Left cardiac atrium (tissue), 4 donors: ENCODE measurements at regions not wholly inside any gene's neighbourhood (a gene's known extent, or its start where the extent isn't known, plus 50 kb on each side); places are given as distances from the start of the nearest gene placed in this dataset.

Source experiments
- ATAC-seq, 2 donors: fragments of 200-7000 bp; cut with Tn5 transposase; one replicate each; pipeline ENCODE4 v1.9.1; 2020; ENCODE audit warnings: mild to moderate bottlenecking in 2 of 2, moderate library complexity in 2 of 2
- DNase-seq: peaks from one replicate; pipeline ENCODE4 v3.0.0-alpha.2; 2020
- intact Hi-C, 2 donors: fragments of 100-400 bp; cut with DNase I; formaldehyde crosslinking; loops; one replicate each; pipeline versions ENCODE4 v1.14.1 to v1.15.1; 2022 to 2023
- donor health status: DM: no; HTN: yes; CAD: no.
- donor health status: DM: no; HTN: yes; CAD: no; lungs with severe emphysema.
- donor health status: DM: yes; HTN: yes; CAD: no.
- donor health status: Dilated cardiomyopathy.

GRCh38 chr18:68083776-68084175, 567.3 kb upstream of the DSEL start:
- no peak for DNase-seq
- intact Hi-C loops, result no loop called here
- ATAC-seq, result no peak

DNA sequence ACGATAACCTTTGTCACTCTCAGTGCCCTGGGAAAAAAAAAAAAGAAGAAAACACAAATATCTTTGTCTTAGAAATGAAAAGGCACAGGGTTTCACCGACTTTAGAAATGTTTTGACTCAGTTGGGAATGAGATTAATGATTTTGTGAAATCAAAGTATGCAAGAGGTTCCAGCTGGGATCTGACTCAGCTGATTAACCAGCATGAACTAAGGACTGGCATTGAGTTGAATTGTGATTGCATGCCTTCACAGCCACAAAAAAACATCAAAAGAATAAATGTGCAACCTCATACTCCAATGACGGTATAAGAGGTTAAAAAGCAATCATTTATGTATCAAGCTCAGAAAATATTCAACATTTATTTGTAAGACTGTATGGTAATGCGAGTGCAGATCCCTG, 566.6 kb upstream of the DSEL start:
- DNase-seq (no peak), ATAC-seq (peak in 1 of 2 donors; percentile 30)
- intact Hi-C loops, result no loop called here

DNA sequence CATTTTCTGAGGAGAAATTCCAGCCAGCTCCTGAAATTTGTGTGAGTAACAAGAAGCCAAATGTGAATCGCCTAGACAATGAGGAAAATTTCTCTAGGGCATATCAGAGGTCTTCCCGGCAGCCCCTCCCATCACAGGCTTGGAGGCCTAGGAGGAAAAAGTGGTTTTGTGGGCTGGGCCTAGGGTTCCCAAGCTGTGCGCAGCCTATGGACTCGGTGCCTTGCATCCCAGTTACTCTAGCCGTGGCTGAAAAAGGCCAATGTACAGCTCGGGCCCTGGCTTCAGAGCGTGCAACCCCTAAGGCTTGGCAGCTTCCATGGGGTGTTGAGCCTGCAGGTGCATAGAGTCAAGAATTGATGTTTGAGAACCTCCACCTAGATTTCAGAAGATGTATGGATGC, 556.2 kb upstream of the DSEL start:
- no peak for ATAC-seq
- intact Hi-C loops, result no loop called here
- no peak for DNase-seq

DNA sequence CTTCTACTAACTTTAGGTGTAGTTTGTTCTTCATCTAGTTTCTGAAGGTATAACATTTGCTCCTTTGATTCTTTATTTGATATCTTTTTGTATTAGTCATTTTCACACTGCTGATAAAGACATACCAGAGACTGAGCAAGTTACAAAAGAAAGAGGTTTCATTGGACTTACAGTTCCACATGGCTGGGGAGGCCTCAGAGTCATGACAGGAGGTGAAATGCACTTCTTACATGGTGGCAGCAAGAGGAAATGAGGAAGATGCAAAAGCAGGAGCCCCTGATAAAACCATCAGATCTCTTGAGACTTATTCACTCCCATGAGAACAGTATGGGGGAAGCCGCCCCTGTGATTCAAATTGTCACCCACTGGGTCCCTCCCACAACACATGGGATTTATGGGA, 544.4 kb upstream of the DSEL start:
- no peak for ATAC-seq
- intact Hi-C loops, result no loop called here
- no peak for DNase-seq

DNA sequence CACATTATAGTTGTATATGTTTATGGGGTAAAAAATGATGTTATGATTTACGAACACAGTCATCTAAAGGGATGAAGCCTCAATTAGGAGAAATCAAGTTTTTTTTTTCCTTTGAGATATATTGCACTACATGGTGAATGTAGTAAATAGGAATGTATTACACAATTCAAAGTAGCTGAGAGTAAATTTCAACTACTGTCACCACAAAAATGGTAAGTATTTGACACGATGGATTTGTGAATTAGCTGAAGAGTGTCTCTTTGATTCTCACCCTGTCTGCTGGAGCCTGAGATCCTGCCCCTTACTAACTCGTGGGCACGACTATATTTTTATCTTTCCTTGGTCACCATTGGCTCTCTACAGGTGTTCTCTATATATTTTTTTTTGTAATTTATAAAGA, 540.4 kb upstream of the DSEL start:
- no peak for ATAC-seq
- intact Hi-C loops, result no loop called here
- DNase-seq, result no peak

- DNase-seq (no peak), ATAC-seq (no peak)
- intact Hi-C loops, result no loop called here
These were observed 538.1 kb upstream of the DSEL start for GRCh38 chr18:68054669-68055068.

- ATAC-seq (no peak), DNase-seq (no peak)
- intact Hi-C loops, result no loop called here
These were observed 536.8 kb upstream of the DSEL start for GRCh38 chr18:68053290-68053689.

GRCh38 chr18:68041327-68041726, 524.8 kb upstream of the DSEL start:
- DNase-seq (no peak), ATAC-seq (no peak)
- intact Hi-C loops, result no loop called here

- intact Hi-C loops, result no loop called here
- ATAC-seq (no peak), DNase-seq (no peak)
These were observed 523.7 kb upstream of the DSEL start for GRCh38 chr18:68040198-68040597.

- intact Hi-C loops, result no loop called here
- ATAC-seq (peak in 1 of 2 donors; percentile 69), DNase-seq (no peak)
These were observed 519.4 kb upstream of the DSEL start for GRCh38 chr18:68035774-68036522.

DNA sequence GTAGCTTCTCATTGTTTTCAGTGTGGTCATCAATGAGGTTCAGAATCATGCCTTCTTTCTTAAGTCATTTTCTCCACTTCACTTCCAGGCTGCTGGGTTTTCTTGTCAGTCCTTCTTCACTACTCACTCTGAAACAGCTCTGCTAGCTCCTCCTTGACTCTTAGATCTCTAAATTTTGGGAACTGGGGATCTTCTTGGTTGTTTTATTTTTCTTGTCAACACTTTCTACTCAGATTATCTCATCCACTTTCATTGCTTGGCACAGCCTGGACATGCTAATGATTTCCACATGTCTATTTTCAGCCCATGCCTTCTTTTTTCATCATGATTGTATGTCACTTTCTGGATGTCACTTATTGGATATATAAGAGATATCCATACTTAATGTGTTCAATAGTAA, 517.8 kb upstream of the DSEL start:
- DNase-seq, result no peak
- intact Hi-C loops, result no loop called here
- ATAC-seq, result no peak

DNA sequence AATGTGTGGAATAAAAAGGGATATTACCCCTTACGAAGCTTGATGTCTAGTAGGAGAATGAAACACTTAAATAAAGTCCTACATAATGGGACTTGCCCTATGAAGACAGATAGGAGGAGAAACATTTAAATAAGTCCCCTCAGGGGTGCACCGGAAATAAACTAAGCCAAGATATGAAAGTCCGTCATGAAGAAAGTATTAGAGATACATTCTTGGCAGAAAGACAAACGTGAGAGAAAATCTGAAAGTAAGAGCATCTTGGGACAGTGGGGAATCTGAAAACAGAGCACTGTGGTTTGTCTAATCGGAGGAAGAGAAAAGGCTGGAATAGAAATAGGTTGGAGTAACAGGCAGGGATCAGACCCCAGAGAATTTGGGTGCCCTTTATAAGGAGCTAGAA, 516.9 kb upstream of the DSEL start:
- intact Hi-C loops, result no loop called here
- ATAC-seq, result no peak
- no peak for DNase-seq

GRCh38 chr18:68024716-68025115, 508.2 kb upstream of the DSEL start:
- ATAC-seq (peak; percentile 19 to 63), DNase-seq (no peak)
- intact Hi-C loops, result no loop called here

GRCh38 chr18:68017385-68017784, 500.9 kb upstream of the DSEL start:
- DNase-seq, result no peak
- ATAC-seq, result no peak
- intact Hi-C loops, result no loop called here

- ATAC-seq, result no peak
- no peak for DNase-seq
- intact Hi-C loops, result no loop called here
These were observed 481.0 kb upstream of the DSEL start for GRCh38 chr18:67997496-67997895.

GRCh38 chr18:67995769-67996168, 479.2 kb upstream of the DSEL start:
- ATAC-seq, result no peak
- DNase-seq, result no peak
- intact Hi-C loops, result no loop called here

DNA sequence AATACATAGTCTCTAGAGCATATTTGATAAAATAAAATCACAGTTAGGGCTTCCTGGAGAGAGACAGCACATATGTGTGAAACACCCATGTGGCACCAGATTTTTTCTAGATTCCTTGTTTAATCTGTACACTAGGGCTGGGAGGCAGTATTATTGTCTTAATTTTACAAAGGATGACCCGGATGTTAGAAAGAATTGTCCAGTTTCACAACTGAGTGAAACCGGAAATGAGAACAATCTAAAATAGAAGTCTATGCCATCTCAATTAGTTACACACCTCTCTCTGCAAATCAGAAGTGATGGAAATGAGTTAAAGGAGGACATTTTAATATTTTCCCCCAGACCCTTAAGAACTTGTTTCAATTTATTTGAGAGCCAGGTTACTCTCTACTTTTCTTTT, 463.7 kb upstream of the DSEL start:
- intact Hi-C loops, result no loop called here
- ATAC-seq, result no peak

DNA sequence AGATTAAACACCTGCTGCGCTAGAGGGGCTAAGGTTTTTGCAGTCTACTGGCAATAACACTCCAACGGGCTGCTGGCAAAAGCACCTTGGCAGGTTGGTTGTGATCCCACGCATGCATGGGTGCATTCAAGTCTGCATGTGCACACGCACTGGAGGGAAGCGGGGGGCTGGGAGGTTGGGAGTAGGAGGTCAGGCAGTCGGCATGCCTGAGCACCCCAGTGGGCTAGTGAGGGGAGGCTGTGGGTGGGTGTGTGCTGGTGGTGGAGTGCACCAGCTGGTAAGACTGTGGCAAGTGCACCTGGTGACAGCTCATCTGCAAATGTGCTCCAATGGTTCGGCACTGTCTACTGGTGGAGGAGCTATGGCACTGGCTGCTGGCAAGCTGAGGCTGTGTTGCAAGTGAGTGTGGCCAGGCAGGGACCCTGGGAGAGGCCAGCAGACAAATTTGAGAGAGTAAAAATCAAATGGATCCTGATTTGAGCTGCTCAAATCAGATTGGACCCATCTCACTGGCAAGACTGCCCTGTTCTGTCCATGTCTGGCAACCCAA, 460.6 kb upstream of the DSEL start:
- intact Hi-C loops, result no loop called here
- no peak for DNase-seq
- ATAC-seq, result no peak

More for the DNA sequence above, 463.7 kb upstream of the DSEL start:
- DNase-seq, result no peak

GRCh38 chr18:67973916-67974315, 457.4 kb upstream of the DSEL start:
- DNase-seq, result no peak
- intact Hi-C loops, result no loop called here

DNA sequence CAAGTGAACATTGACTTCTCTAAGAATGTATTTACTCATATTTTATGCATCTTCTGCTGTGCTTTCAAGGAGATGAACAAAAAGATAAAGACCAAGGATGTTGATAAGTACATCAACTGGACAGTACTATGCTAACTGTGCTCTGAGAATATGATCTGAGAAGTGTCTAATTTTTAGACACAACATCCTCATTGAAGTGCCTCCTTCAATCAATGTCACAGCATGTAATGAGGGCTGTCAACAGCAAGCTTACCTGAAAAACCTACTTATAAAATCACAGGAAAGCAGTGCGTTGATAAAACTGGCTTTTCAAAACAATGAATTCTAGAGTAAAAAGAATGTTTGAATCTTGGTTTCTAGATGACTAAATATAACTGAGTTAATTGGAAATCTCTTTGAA, 452.9 kb upstream of the DSEL start:
- no peak for ATAC-seq
- intact Hi-C loops, result no loop called here
- DNase-seq, result no peak

More at GRCh38 chr18:67973916-67974315, 457.4 kb upstream of the DSEL start:
- no peak for ATAC-seq

DNA sequence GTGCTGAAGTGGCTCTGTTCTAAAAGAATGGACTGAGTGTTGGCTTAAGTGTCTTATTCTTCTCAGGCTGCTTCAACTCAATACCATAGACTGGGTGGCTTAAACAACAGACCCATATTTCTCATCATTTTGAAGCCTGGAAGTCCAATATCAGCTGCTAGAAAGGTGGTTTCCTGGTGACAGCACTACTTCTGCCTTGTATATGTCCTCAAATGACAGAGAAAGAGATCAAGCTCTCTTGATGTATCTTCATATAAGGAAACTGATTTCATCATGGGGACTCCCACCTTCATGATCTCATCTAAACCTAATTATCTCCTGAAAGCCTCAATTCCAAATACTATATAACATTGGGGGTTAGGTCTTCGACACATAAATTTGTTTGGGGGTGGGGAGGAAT, 449.7 kb upstream of the DSEL start:
- intact Hi-C loops, result no loop called here
- DNase-seq (no peak), ATAC-seq (no peak)
